Thyroid gland (tissue), 4 donors: ENCODE measurements at regions not wholly inside any gene's neighbourhood (a gene's known extent, or its start where the extent isn't known, plus 50 kb on each side); places are given as distances from the start of the nearest gene placed in this dataset.

Source experiments
- CTCF ChIP-seq, 6 experiments: fragments of 200-600 bp in 3 of 6; fragments of 450-650 bp in 3 of 6; sonication (generic) in 3 of 6; IDR thresholded peaks; one replicate each; pipeline ENCODE4 v1.5.1; 2016 to 2019; ENCODE audit warnings: antibody characterized with exemption in 6 of 6, mild to moderate bottlenecking in 2 of 6, inconsistent platforms in 1 of 6, moderate library complexity in 1 of 6
- POLR2A ChIP-seq, 2 donors: fragments of 450-650 bp; IDR thresholded peaks; one replicate each; pipeline ENCODE4 v1.6.1; 2017; ENCODE audit warnings: antibody characterized with exemption in 2 of 2, mild to moderate bottlenecking in 2 of 2, moderate library complexity in 1 of 2

DNA sequence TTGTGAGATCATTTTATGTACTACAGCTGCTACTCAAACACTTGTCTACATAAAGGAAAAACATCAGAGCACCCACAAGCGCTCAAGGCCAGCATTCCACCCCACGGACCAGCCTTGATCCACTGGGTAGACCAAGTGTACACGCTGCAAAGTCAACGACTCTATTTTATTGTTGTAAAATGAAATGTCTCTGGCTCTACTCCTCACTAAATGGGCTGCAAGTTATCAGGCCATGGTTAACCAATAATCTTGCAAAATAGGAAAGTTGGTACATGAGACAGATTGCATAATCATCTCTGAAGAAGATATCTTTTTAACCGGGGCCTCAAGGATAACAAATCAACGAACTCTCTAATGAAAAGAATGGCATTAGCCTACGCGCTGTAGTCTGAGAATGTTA lies 69.9 kb upstream of the FOXN3 start:
- TF ChIP-seq POLR2A (IDR thresholded peaks at IDR 0.05) (no peak), CTCF (IDR thresholded peaks at IDR 0.05) (no peak)
